Fibroblast of skin of abdomen (primary cell): ENCODE measurements at regions not wholly inside any gene's neighbourhood (a gene's known extent, or its start where the extent isn't known, plus 50 kb on each side); places are given as distances from the start of the nearest gene placed in this dataset.
A peak's percentile ranks its signal among the peaks of the same experiment; 100 is the strongest.
"Not testable (repeated sequence)": the region's sequence is repeated elsewhere in the genome, so short reads cannot be mapped to it uniquely, and the experiment has no call there.

ENCODE experiments used
- DNase-seq: peaks from one replicate; pipeline ENCODE4 v3.0.0-alpha.2; 2013

- DNase-seq, result no peak
Observed at GRCh38 chr17:70447588-70447987, 278.3 kb downstream of the KCNJ2 start.

- not testable (repeated sequence) for DNase-seq
Observed at GRCh38 chr17:70453075-70453474, 283.7 kb downstream of the KCNJ2 start.

GRCh38 chr17:70454377-70454776 lies 285.0 kb downstream of the KCNJ2 start:
- no peak for DNase-seq

- DNase-seq, result no peak
Observed at GRCh38 chr17:70454908-70455307, 285.6 kb downstream of the KCNJ2 start.

- DNase-seq, result no peak
Observed at GRCh38 chr17:70464995-70465394, 295.7 kb downstream of the KCNJ2 start.

GRCh38 chr17:70468661-70469060 lies 299.3 kb downstream of the KCNJ2 start:
- no peak for DNase-seq

- no peak for DNase-seq
Observed at GRCh38 chr17:70473049-70473448, 303.7 kb downstream of the KCNJ2 start.

GRCh38 chr17:70476368-70476767 lies 307.0 kb downstream of the KCNJ2 start:
- no peak for DNase-seq

- DNase-seq, result no peak
Observed at GRCh38 chr17:70478902-70479301, 309.6 kb downstream of the KCNJ2 start.

- no peak for DNase-seq
Observed at GRCh38 chr17:70479779-70480178, 310.4 kb downstream of the KCNJ2 start.

GRCh38 chr17:70483624-70484023 lies 314.3 kb downstream of the KCNJ2 start:
- no peak for DNase-seq

GRCh38 chr17:70484050-70484449 lies 314.7 kb downstream of the KCNJ2 start:
- DNase-seq, result no peak

GRCh38 chr17:70484496-70484895 lies 315.2 kb downstream of the KCNJ2 start:
- DNase-seq, result no peak

- DNase-seq, result no peak
Observed at GRCh38 chr17:70492368-70492767, 323.0 kb downstream of the KCNJ2 start.

- no peak for DNase-seq
Observed at GRCh38 chr17:70493277-70493874, 324.0 kb downstream of the KCNJ2 start.

- DNase-seq, result no peak
Observed at GRCh38 chr17:70498631-70499030, 329.3 kb downstream of the KCNJ2 start.

GRCh38 chr17:70499067-70499786 lies 329.9 kb downstream of the KCNJ2 start:
- no peak for DNase-seq

GRCh38 chr17:70503449-70503848 lies 334.1 kb downstream of the KCNJ2 start:
- no peak for DNase-seq

GRCh38 chr17:70510288-70510687 lies 341.0 kb downstream of the KCNJ2 start:
- no peak for DNase-seq

- no peak for DNase-seq
Observed at GRCh38 chr17:70517816-70518215, 348.5 kb downstream of the KCNJ2 start.

- no peak for DNase-seq
Observed at GRCh38 chr17:70519300-70519699, 350.0 kb downstream of the KCNJ2 start.

GRCh38 chr17:70520447-70520846 lies 351.1 kb downstream of the KCNJ2 start:
- DNase-seq, result no peak

- DNase-seq, result no peak
Observed at GRCh38 chr17:70520956-70521355, 351.6 kb downstream of the KCNJ2 start.

GRCh38 chr17:70521821-70522256 lies 352.5 kb downstream of the KCNJ2 start:
- DNase-seq, result peak; percentile 1

- DNase-seq, result no peak
Observed at GRCh38 chr17:70523426-70523825, 354.1 kb downstream of the KCNJ2 start.
